Fibroblast of skin of left biceps (primary cell): ENCODE measurements at regions not wholly inside any gene's neighbourhood (a gene's known extent, or its start where the extent isn't known, plus 50 kb on each side); places are given as distances from the start of the nearest gene placed in this dataset.
"Not testable (repeated sequence)": the region's sequence is repeated elsewhere in the genome, so short reads cannot be mapped to it uniquely, and the experiment has no call there.

Source experiments
- DNase-seq, 2 experiments: peaks; one replicate each; pipeline ENCODE4 v3.0.0-alpha.2; 2013; ENCODE audit warnings: low read depth in 2 of 2

GRCh38 chr10:36493516-36493880 is 631.9 kb upstream of the ANKRD30A start:
- peak in 1 of 2 experiments; percentile 17 for DNase-seq

GRCh38 chr10:36492590-36493515 is 632.5 kb upstream of the ANKRD30A start:
- peak in 1 of 2 experiments; percentile 16 for DNase-seq

GRCh38 chr10:36491926-36492325 is 633.5 kb upstream of the ANKRD30A start:
- DNase-seq: no peak

GRCh38 chr10:36489611-36490228 is 635.7 kb upstream of the ANKRD30A start:
- DNase-seq: peak; percentile 46 to 56

GRCh38 chr10:36489181-36489580 is 636.2 kb upstream of the ANKRD30A start:
- DNase-seq: no peak

- DNase-seq: no peak
Measured at GRCh38 chr10:36488579-36488978, 636.8 kb upstream of the ANKRD30A start.

GRCh38 chr10:36479073-36479472 is 646.3 kb upstream of the ANKRD30A start:
- no peak for DNase-seq

GRCh38 chr10:36476399-36476798 is 649.0 kb upstream of the ANKRD30A start:
- DNase-seq: no peak

GRCh38 chr10:36475746-36476145 is 649.7 kb upstream of the ANKRD30A start:
- no peak for DNase-seq

GRCh38 chr10:36474456-36474855 is 650.9 kb upstream of the ANKRD30A start:
- DNase-seq: no peak

- DNase-seq: no peak
Measured at GRCh38 chr10:36473122-36473521, 652.3 kb upstream of the ANKRD30A start.

- no peak for DNase-seq
Measured at GRCh38 chr10:36469585-36469984, 655.8 kb upstream of the ANKRD30A start.

GRCh38 chr10:36468620-36469019 is 656.8 kb upstream of the ANKRD30A start:
- DNase-seq: no peak

- DNase-seq: no peak
Measured at GRCh38 chr10:36465604-36466379, 659.6 kb upstream of the ANKRD30A start.

- DNase-seq: no peak
Measured at GRCh38 chr10:36464291-36464690, 661.1 kb upstream of the ANKRD30A start.

GRCh38 chr10:36463390-36463789 is 662.0 kb upstream of the ANKRD30A start:
- no peak for DNase-seq

GRCh38 chr10:36462194-36462593 is 663.2 kb upstream of the ANKRD30A start:
- DNase-seq: no peak

GRCh38 chr10:36458437-36458836 is 667.0 kb upstream of the ANKRD30A start:
- DNase-seq: not testable (repeated sequence)

GRCh38 chr10:36457751-36458150 is 667.6 kb upstream of the ANKRD30A start:
- no peak for DNase-seq

- no peak for DNase-seq
Measured at GRCh38 chr10:36455526-36456133, 669.8 kb upstream of the ANKRD30A start.

- DNase-seq: no peak
Measured at GRCh38 chr10:36452851-36453250, 672.5 kb upstream of the ANKRD30A start.

- no peak for DNase-seq
Measured at GRCh38 chr10:36451391-36451970, 673.9 kb upstream of the ANKRD30A start.
